ENCODE measurements at regions not wholly inside any gene's neighbourhood (a gene's known extent, or its start where the extent isn't known, plus 50 kb on each side); places are given as distances from the start of the nearest gene placed in this dataset.

DNA sequence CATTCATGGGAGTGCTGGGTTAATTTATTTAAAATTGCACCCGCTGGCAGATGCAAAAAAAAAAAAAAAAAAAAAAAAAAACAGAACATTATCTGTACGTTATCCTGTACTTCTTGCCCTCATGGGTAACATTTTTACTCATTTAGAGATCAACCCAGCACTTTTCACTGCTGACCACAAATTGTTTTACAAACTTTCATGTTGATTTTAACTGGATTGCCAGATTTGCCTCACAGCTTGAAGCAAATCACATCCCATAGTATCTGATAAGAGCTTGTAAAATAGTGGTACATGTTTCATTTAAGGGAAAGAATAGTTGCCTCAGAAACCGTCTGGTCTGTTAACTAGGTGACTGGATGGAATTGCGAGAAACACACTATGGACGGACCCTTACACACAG is 640.8 kb downstream of the TRIML1 start:
- CTCF ChIA-PET, result interaction anchor here (0.6 kb wide), 2 partner anchors 189 to 1023 kb away, joined by 3 to 5 read pairs; no protein-coding TSS in a partner anchor
- no peaks in the 10 kb centered on the region for H3K79me2 ChIP-seq (ENCODE audit: insufficient read depth, low read length)
- no peaks in the 10 kb centered on the region for H3K4me1 ChIP-seq (ENCODE audit: control insufficient read depth in 1 of 2, insufficient read depth in 2 of 2, low read length in 2 of 2)
- no peak overlapping the region for H2AFZ ChIP-seq (ENCODE audit: low read depth, low read length, poor library complexity, severe bottlenecking)
- intact Hi-C loops (cut with micrococcal nuclease), result loop anchor here (2.0 to 5.0 kb wide), 3 partner anchors 282 to 422 kb away; no protein-coding TSS in a partner anchor
- no peaks in the 10 kb centered on the region for H4K20me1 ChIP-seq (ENCODE audit: insufficient read depth)
- no peak overlapping the region for H3K4me3 ChIP-seq (replicated peaks in 1 of 2; ENCODE audit: low read depth in 1 of 2, low read length in 2 of 2)
- POLR2A ChIA-PET, result no interaction called here
- H3K27me3 ChIP-seq (ENCODE audit: insufficient read depth, low read length), result no peaks in the 10 kb centered on the region
- ATAC-seq (no peak), DNase-seq (ENCODE audit: low read depth, low spot score) (no peak)
- no peaks in the 10 kb centered on the region for H3K9me3 ChIP-seq (ENCODE audit: control insufficient read depth in 1 of 2, insufficient read depth in 1 of 2, low read depth in 1 of 2, low read length in 2 of 2)
- no peaks in the 10 kb centered on the region for H3K36me3 ChIP-seq (ENCODE audit: control insufficient read depth in 1 of 2, insufficient read depth in 2 of 2, low read length in 2 of 2)
- no TSS peak for BruUV-seq (replicated peaks)
- RAD21 ChIA-PET (ENCODE audit: low non-redundant PET in 1 of 2, low total read pairs in 2 of 2, uncharacterized antibody in 2 of 2, unreplicated experiment in 2 of 2), result no interaction called here
- H3K4me2 ChIP-seq (ENCODE audit: low read length), result no peak overlapping the region
- no peak overlapping the region for H3K9ac ChIP-seq (ENCODE audit: low read length)
- TF ChIP-seq ELF1 (IDR thresholded peaks at IDR 0.05; ENCODE audit: borderline replicate concordance, low read depth) (no peak), REST (IDR thresholded peaks at IDR 0.05; ENCODE audit: low read depth) (no peak), CBX3 (IDR thresholded peaks at IDR 0.05; ENCODE audit: low read depth) (no peak), JUND (IDR thresholded peaks at IDR 0.05) (no peak), POLR2AphosphoS5 (IDR thresholded peaks at IDR 0.05; ENCODE audit: low read depth, low read length) (no peak), RAD21 (IDR thresholded peaks at IDR 0.05; ENCODE audit: low read depth) (no peak), SIN3A (IDR thresholded peaks at IDR 0.05; ENCODE audit: low read depth) (no peak), CEBPB (IDR thresholded peaks at IDR 0.05; ENCODE audit: low read depth) (no peak), FOSL1 (IDR thresholded peaks at IDR 0.05; ENCODE audit: low read depth) (no peak), EZH2 (IDR thresholded peaks at IDR 0.05) (no peak), SRF (IDR thresholded peaks at IDR 0.05; ENCODE audit: low read depth) (no peak), SP1 (IDR thresholded peaks at IDR 0.05; ENCODE audit: low read depth) (no peak), YY1 (IDR thresholded peaks at IDR 0.05; ENCODE audit: extremely low read depth, insufficient replicate concordance, low read depth, low read length) (no peak), POLR2A (IDR thresholded peaks at IDR 0.05; ENCODE audit: borderline replicate concordance, extremely low read depth, insufficient read depth, insufficient read length) (no peak), TCF7L2 (IDR thresholded peaks at IDR 0.05; ENCODE audit: borderline replicate concordance, extremely low read depth, insufficient read depth, insufficient read length) (no peak), EZH2phosphoT487 (IDR thresholded peaks at IDR 0.05; ENCODE audit: borderline replicate concordance) (no peak), EGR1 (IDR thresholded peaks at IDR 0.05; ENCODE audit: low read depth) (no peak), ZNF274 (IDR thresholded peaks at IDR 0.05; ENCODE audit: low read depth, low read length) (no peak), ATF3 (IDR thresholded peaks at IDR 0.05) (no peak)
- TF ChIP-seq, protein P1, sequence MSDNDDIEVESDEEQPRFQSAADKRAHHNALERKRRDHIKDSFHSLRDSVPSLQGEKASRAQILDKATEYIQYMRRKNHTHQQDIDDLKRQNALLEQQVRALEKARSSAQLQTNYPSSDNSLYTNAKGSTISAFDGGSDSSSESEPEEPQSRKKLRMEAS (IDR thresholded peaks at IDR 0.05), result no peak
- no peaks in the 10 kb centered on the region for H3K9me2 ChIP-seq (ENCODE audit: insufficient read depth)
- no peak overlapping the region for H3K27ac ChIP-seq (ENCODE audit: low read depth, low read length)
